K562 (cell line): ENCODE measurements at regions not wholly inside any gene's neighbourhood (a gene's known extent, or its start where the extent isn't known, plus 50 kb on each side); places are given as distances from the start of the nearest gene placed in this dataset.

Source experiments
- ATAC-seq: fragments of 200-7000 bp; cut with Tn5 transposase; 3 replicates; pipeline ENCODE4 v1.9.1; 2020; ENCODE audit warnings: moderate library complexity
- BruUV-seq: library from RNA; stranded (reverse); fragments of 400-500 nt; replicated peaks from 2 replicates; lab custom pipeline; 2021; lab: Mats Ljungman, UMichigan
- CTCF ChIA-PET: fragments of 300-600 bp; formaldehyde crosslinking; extraction: SDS; loops from one replicate; lab custom pipeline; 2021; ENCODE audit warnings: low intra/inter-chr PET ratio; lab: Yijun Ruan, JAX
- POLR2A ChIA-PET: fragments of 300-600, 350-650 bp; sonication (Branson Sonifier 250); formaldehyde crosslinking; extraction: SDS; loops from one replicate; lab custom pipeline; 2021; ENCODE audit warnings: antibody characterized with exemption, inconsistent platforms; lab: Yijun Ruan, JAX
- DNase-seq, 4 experiments: peaks; one replicate each; pipeline versions ENCODE4 v3.0.0 to v3.0.0-alpha.2; 2011 to 2018; ENCODE audit warnings: low spot score in 3 of 4, mixed read lengths in 3 of 4; ENCODE audit errors: extremely low read depth in 1 of 4
- FAIRE-seq: peaks from 2 replicates; lab custom pipeline; 2011; peaks lifted over from hg19 to GRCh38; lab: Jason Lieb, UNC
- H2AFZ ChIP-seq: 2 replicates; pipeline ENCODE4 v1.6.0; 2011; ENCODE audit warnings: low read depth, low read length, control low read depth, inconsistent platforms
- H3K27ac ChIP-seq: fragments of 200-600 bp; 3 replicates; pipeline ENCODE4 v1.8.0; 2011; ENCODE audit warnings: low read depth, mild to moderate bottlenecking, control low read depth, inconsistent platforms, low read length, moderate library complexity, mixed read lengths; ENCODE audit errors: extremely low read depth
- H3K27me3 ChIP-seq, 2 experiments: fragments of 300-600 bp in 1 of 2; 2 replicates in 1 of 2; 3 replicates in 1 of 2; pipeline versions ENCODE4 v1.6.0 to v1.8.0; 2011; ENCODE audit warnings: inconsistent platforms in 2 of 2, low read length in 2 of 2, mild to moderate bottlenecking in 1 of 2, mixed read lengths in 1 of 2, moderate library complexity in 1 of 2; ENCODE audit not compliant: control insufficient read depth in 2 of 2, insufficient read depth in 2 of 2
- H3K36me3 ChIP-seq: fragments of 300-600 bp; 3 replicates; pipeline ENCODE4 v1.8.0; 2011; ENCODE audit warnings: mild to moderate bottlenecking, low read length, inconsistent platforms; ENCODE audit not compliant: control insufficient read depth, insufficient read depth
- H3K4me1 ChIP-seq, 2 experiments: fragments of 200-600 bp in 1 of 2; replicated peaks in 1 of 2; 2 replicates in 1 of 2; 3 replicates in 1 of 2; pipeline versions ENCODE4 v1.5.1 to v1.8.0; 2011; ENCODE audit warnings: inconsistent platforms in 2 of 2, low read length in 2 of 2, mild to moderate bottlenecking in 1 of 2, mixed read lengths in 1 of 2, moderate library complexity in 1 of 2; ENCODE audit not compliant: control insufficient read depth in 2 of 2, insufficient read depth in 2 of 2
- H3K4me2 ChIP-seq: 2 replicates; pipeline ENCODE4 v1.6.1; 2011; ENCODE audit warnings: low read length, control low read depth, inconsistent platforms, mixed read lengths; ENCODE audit not compliant: insufficient read depth
- H3K4me3 ChIP-seq: fragments of 200-600 bp; sonication (generic), shearing (Covaris generic); 2 replicates; pipeline ENCODE4 v1.5.1; 2016; ENCODE audit warnings: control low read depth, inconsistent platforms
- H3K79me2 ChIP-seq: fragments of 200-600 bp; 3 replicates; pipeline ENCODE4 v1.8.0; 2011; ENCODE audit warnings: low read length, inconsistent platforms; ENCODE audit not compliant: control insufficient read depth, insufficient read depth
- H3K9ac ChIP-seq, 2 experiments: 2 replicates each; pipeline versions ENCODE4 v1.6.0 to v1.6.1; 2011; ENCODE audit warnings: low read depth in 2 of 2, low read length in 2 of 2, control low read depth in 1 of 2, inconsistent platforms in 1 of 2, mild to moderate bottlenecking in 1 of 2, mixed read lengths in 1 of 2; ENCODE audit not compliant: insufficient read depth in 1 of 2
- H3K9me1 ChIP-seq: one replicate; pipeline ENCODE4 v1.6.0; 2011; ENCODE audit warnings: inconsistent platforms, mild to moderate bottlenecking, low read length, moderate library complexity; ENCODE audit not compliant: control insufficient read depth, insufficient read depth
- H3K9me3 ChIP-seq: replicated peaks from 2 replicates; pipeline ENCODE4 v1.5.1; 2011; ENCODE audit warnings: low read depth, low read length, inconsistent platforms; ENCODE audit not compliant: control insufficient read depth, insufficient read depth
- H4K20me1 ChIP-seq: replicated peaks from 2 replicates; pipeline ENCODE4 v1.6.1; 2011; ENCODE audit warnings: low read length, inconsistent platforms, mixed read lengths; ENCODE audit not compliant: control insufficient read depth, insufficient read depth
- ADNP ChIP-seq: fragments of 200-800 bp; sonication (Bioruptor generic); IDR thresholded peaks from 2 replicates; pipeline ENCODE4 v1.6.1; 2016; ENCODE audit warnings: missing genetic modification characterization, missing compliant biosample characterization
- CEBPB ChIP-seq: fragments of 450-650 bp; IDR thresholded peaks from 2 replicates; pipeline ENCODE4 v1.6.1; 2016; ENCODE audit warnings: missing genetic modification characterization, missing compliant biosample characterization
- DLX4 ChIP-seq: fragments of 250-450 bp; sonication (Bioruptor Pico); IDR thresholded peaks from 2 replicates; pipeline ENCODE4 v1.6.1; 2021; ENCODE audit warnings: mild to moderate bottlenecking
- FOXJ3 ChIP-seq: sonication (generic); formaldehyde crosslinking; IDR thresholded peaks from 2 replicates; pipeline ENCODE4 v1.4.0; 2020; ENCODE audit warnings: mild to moderate bottlenecking, missing genetic modification reagents
- GMEB1 ChIP-seq: fragments of 250-450 bp; sonication (Bioruptor Pico); IDR thresholded peaks from 2 replicates; pipeline ENCODE4 v1.4.0; 2020; ENCODE audit warnings: mild to moderate bottlenecking
- KAT2B ChIP-seq: IDR thresholded peaks from one replicate; pipeline ENCODE4 v1.6.1; 2012; ENCODE audit warnings: low read depth, mild to moderate bottlenecking, control low read depth, inconsistent platforms, low read length, moderate library complexity
- KLF10 ChIP-seq: fragments of 250-450 bp; sonication (Bioruptor Pico); IDR thresholded peaks from 2 replicates; pipeline ENCODE4 v1.6.1; 2021; ENCODE audit warnings: matching md5 sums
- NFATC3 ChIP-seq: fragments of 450-650 bp; IDR thresholded peaks from 2 replicates; pipeline ENCODE4 v1.6.1; 2017; ENCODE audit warnings: mild to moderate bottlenecking
- POLR2AphosphoS2 ChIP-seq: IDR thresholded peaks from 2 replicates; pipeline ENCODE4 v1.6.1; 2012; ENCODE audit warnings: low read length, improper control_type of control experiment
- SREBF1 ChIP-seq: fragments of 150-350 bp; IDR thresholded peaks from 2 replicates; pipeline ENCODE4 v1.6.1; 2014; ENCODE audit warnings: antibody characterized with exemption, low read depth, low read length, borderline replicate concordance
- USF2 ChIP-seq: sonication (generic); formaldehyde crosslinking; IDR thresholded peaks from 2 replicates; pipeline ENCODE4 v1.5.0; 2020; ENCODE audit warnings: missing genetic modification reagents
- ZBTB49 ChIP-seq: sonication (generic); formaldehyde crosslinking; IDR thresholded peaks from 2 replicates; pipeline ENCODE4 v1.8.0; 2022; ENCODE audit warnings: missing genetic modification reagents, mild to moderate bottlenecking, borderline replicate concordance
- ZBTB8A ChIP-seq: fragments of 450-650 bp; IDR thresholded peaks from 2 replicates; pipeline ENCODE4 v1.6.1; 2018; ENCODE audit warnings: mild to moderate bottlenecking, moderate library complexity; ENCODE audit not compliant: partially characterized antibody
- WGBS: fragments of 100-300 bp; shearing (Covaris generic); methylation state at CpG from one replicate; pipeline ENCODE4 v1.1.6; 2016; ENCODE audit warnings: low coverage, mixed read lengths; ENCODE audit not compliant: insufficient coverage; ENCODE audit errors: missing lambda C conversion rate; 5-methylcytosine and 5-hydroxymethylcytosine counted together
- in situ Hi-C: fragments of 300-500 bp; cut with MboI; formaldehyde crosslinking; loops from 4 replicates; pipeline ENCODE4 v1.15.0; 2018; ENCODE audit warnings: inconsistent platforms, mixed read lengths
- intact Hi-C: fragments of 100-400 bp; cut with micrococcal nuclease; formaldehyde crosslinking; loops from 2 replicates; pipeline ENCODE4 v1.14.2; 2022
- TF ChIP-seq, protein P1 (sequence below): fragments of 450-650 bp; formaldehyde crosslinking; IDR thresholded peaks from 2 replicates; pipeline ENCODE4 v1.4.0; 2020; ENCODE audit warnings: mild to moderate bottlenecking
- TF ChIP-seq, protein P2 (sequence below): sonication (generic); formaldehyde crosslinking; IDR thresholded peaks from 2 replicates; pipeline ENCODE4 v1.8.0; 2022; ENCODE audit warnings: mild to moderate bottlenecking, missing genetic modification reagents

- intact Hi-C loops (no loop called here), in situ Hi-C loops (no loop called here)
- Histone ChIP-seq H3K4me2 (no peak overlapping the region), H3K79me2 (no peaks in the 10 kb centered on the region), H3K36me3 (no peaks in the 10 kb centered on the region), H3K27ac (no peak overlapping the region), H3K4me3 (no peak overlapping the region), H2AFZ (no peak overlapping the region), H3K4me1 (no peaks in the 10 kb centered on the region), H3K9me1 (no peaks in the 10 kb centered on the region), H3K27me3 (no peaks in the 10 kb centered on the region), H3K9me3 (no peaks in the 10 kb centered on the region), H3K9ac (no peak overlapping the region), H4K20me1 (no peaks in the 10 kb centered on the region)
- ATAC-seq (no peak), FAIRE-seq (no peak), DNase-seq (no peak)
- ChIA-PET POLR2A (no interaction called here), CTCF (no interaction called here)
- WGBS, result 0% methylated on average over 5 of the region's 5 CpGs
- no TSS peak for BruUV-seq
- TF ChIP-seq ZBTB8A (no peak), POLR2AphosphoS2 (no peak), CEBPB (tag) (no peak), ZBTB49 (CRISPR knock-in tag) (no peak), GMEB1 (no peak), KLF10 (no peak), FOXJ3 (CRISPR knock-in tag) (no peak), DLX4 (CRISPR knock-in tag) (no peak), SREBF1 (no peak), NFATC3 (no peak), KAT2B (no peak), USF2 (no peak), ADNP (tag) (no peak)
- TF ChIP-seq, protein P1, sequence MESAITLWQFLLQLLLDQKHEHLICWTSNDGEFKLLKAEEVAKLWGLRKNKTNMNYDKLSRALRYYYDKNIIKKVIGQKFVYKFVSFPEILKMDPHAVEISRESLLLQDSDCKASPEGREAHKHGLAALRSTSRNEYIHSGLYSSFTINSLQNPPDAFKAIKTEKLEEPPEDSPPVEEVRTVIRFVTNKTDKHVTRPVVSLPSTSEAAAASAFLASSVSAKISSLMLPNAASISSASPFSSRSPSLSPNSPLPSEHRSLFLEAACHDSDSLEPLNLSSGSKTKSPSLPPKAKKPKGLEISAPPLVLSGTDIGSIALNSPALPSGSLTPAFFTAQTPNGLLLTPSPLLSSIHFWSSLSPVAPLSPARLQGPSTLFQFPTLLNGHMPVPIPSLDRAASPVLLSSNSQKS (CRISPR knock-in tag), result no peak
- TF ChIP-seq, protein P2, sequence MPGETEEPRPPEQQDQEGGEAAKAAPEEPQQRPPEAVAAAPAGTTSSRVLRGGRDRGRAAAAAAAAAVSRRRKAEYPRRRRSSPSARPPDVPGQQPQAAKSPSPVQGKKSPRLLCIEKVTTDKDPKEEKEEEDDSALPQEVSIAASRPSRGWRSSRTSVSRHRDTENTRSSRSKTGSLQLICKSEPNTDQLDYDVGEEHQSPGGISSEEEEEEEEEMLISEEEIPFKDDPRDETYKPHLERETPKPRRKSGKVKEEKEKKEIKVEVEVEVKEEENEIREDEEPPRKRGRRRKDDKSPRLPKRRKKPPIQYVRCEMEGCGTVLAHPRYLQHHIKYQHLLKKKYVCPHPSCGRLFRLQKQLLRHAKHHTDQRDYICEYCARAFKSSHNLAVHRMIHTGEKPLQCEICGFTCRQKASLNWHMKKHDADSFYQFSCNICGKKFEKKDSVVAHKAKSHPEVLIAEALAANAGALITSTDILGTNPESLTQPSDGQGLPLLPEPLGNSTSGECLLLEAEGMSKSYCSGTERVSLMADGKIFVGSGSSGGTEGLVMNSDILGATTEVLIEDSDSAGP (CRISPR knock-in tag), result no peak
These were observed 954.1 kb downstream of the SOCS6 start for GRCh38 chr18:71242981-71243380.
